ENCODE measurements at regions not wholly inside any gene's neighbourhood (a gene's known extent, or its start where the extent isn't known, plus 50 kb on each side); places are given as distances from the start of the nearest gene placed in this dataset.

DNA sequence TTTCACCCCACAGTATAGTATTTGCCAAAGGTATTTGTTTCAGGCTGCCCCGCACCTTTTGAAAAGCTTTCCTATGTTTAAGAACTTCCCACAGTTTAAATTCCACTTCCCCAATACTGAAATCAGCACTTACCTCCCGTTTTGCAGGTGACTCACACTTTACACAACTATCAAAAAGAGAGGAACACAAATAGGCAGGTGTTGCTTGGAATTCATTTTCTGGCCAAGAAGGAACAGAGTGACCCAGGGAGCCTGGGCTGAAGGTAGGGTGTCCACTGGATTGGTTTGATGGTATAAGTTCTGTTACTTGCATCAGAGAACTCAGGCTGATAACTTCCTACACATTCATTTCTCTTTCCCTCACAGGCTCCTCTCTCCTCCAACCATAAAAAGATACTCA, 60.1 kb upstream of the SLC30A5 start:
- no peak for DNase-seq
- no peaks in the 10 kb centered on the region for H3K36me3 ChIP-seq (replicated peaks)
- TF ChIP-seq, protein P1, sequence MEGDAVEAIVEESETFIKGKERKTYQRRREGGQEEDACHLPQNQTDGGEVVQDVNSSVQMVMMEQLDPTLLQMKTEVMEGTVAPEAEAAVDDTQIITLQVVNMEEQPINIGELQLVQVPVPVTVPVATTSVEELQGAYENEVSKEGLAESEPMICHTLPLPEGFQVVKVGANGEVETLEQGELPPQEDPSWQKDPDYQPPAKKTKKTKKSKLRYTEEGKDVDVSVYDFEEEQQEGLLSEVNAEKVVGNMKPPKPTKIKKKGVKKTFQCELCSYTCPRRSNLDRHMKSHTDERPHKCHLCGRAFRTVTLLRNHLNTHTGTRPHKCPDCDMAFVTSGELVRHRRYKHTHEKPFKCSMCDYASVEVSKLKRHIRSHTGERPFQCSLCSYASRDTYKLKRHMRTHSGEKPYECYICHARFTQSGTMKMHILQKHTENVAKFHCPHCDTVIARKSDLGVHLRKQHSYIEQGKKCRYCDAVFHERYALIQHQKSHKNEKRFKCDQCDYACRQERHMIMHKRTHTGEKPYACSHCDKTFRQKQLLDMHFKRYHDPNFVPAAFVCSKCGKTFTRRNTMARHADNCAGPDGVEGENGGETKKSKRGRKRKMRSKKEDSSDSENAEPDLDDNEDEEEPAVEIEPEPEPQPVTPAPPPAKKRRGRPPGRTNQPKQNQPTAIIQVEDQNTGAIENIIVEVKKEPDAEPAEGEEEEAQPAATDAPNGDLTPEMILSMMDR (IDR thresholded peaks at IDR 0.05; ENCODE audit: low read depth, low read length, missing control alignments), result no peak
- no peaks in the 10 kb centered on the region for H3K27me3 ChIP-seq (replicated peaks)
- in situ Hi-C loops (cut with HindIII; ENCODE audit: low pct_ligation_motif_present, low sequenced_read_pairs), result no loop called here
- H3K27ac ChIP-seq, result no peak overlapping the region
- no peak overlapping the region for H3K4me3 ChIP-seq (ENCODE audit: low read depth, low read length)

DNA sequence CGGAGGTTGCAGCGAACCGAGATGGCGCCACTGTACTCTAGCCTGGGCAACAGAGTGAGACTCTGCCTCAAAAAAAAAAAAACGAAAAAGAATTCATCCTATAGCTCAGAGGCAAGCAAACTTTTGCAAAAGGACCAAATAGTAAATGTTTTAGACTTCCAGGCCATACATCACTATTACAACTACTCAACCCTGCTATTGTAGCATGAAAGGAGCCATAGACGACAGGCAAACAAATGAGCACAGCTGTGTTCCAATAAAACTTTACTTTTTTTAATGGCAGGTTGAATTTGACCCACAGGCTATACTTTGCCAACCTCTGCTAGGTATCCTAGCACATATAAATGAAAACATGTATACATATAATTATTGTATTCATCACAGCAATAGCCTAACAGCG, 58.9 kb upstream of the SLC30A5 start:
- H3K4me3 ChIP-seq (ENCODE audit: low read depth, low read length), result no peak overlapping the region
- in situ Hi-C loops (cut with HindIII; ENCODE audit: low pct_ligation_motif_present, low sequenced_read_pairs), result no loop called here
- H3K27me3 ChIP-seq (replicated peaks), result no peaks in the 10 kb centered on the region
- no peaks in the 10 kb centered on the region for H3K36me3 ChIP-seq (replicated peaks)
- H3K27ac ChIP-seq, result no peak overlapping the region
- TF ChIP-seq, protein P1 (IDR thresholded peaks at IDR 0.05; ENCODE audit: low read depth, low read length, missing control alignments), result no peak
- no peak for DNase-seq

DNA sequence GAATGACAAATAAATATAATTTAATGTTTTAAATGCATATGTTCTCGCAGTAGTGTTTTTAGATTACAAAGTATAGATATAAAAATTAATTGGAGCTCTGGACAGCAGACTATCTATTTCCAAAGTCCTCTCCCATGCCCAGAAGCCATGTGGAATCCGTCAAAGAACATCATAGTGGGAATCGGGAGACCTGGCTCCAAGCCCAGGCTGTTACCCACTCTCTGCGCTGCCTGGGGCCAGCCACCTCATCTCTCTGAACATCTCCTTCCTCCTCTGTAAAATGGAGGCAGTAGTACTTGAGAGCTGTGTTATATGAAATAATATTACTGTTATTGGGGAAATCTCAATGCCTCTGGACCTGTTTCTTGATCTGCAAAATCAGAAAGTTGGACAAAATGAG, 58.1 kb upstream of the SLC30A5 start:
- Histone ChIP-seq H3K36me3 (replicated peaks) (no peaks in the 10 kb centered on the region), H3K27me3 (replicated peaks) (no peaks in the 10 kb centered on the region), H3K27ac (no peak overlapping the region), H3K4me3 (ENCODE audit: low read depth, low read length) (no peak overlapping the region)
- in situ Hi-C loops (cut with HindIII; ENCODE audit: low pct_ligation_motif_present, low sequenced_read_pairs), result no loop called here
- no peak for DNase-seq
- TF ChIP-seq, protein P1 (IDR thresholded peaks at IDR 0.05; ENCODE audit: low read depth, low read length, missing control alignments), result no peak

DNA sequence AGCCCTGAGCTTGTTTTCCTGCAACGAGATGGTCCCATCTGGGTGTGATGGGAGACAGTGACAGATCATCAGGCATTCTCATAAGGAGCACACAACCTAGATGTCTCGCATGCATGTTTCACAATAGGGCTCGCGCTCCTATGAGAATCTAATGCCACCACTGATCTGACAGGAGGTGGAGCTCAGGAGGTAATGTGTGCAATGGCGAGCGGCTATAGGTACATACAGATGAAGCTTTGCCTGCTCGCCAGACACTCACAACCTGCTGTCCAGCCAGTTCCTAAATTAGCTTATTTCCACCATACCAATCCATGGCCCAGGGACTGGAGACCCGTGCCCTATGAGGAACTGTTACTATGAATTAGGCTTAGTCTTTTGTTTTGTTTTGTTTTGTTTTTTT, 55.3 kb upstream of the SLC30A5 start:
- Histone ChIP-seq H3K27ac (no peak overlapping the region), H3K27me3 (replicated peaks) (no peaks in the 10 kb centered on the region), H3K4me3 (ENCODE audit: low read depth, low read length) (no peak overlapping the region), H3K36me3 (replicated peaks) (no peaks in the 10 kb centered on the region)
- DNase-seq, result no peak
- TF ChIP-seq, protein P1 (IDR thresholded peaks at IDR 0.05; ENCODE audit: low read depth, low read length, missing control alignments), result no peak
- in situ Hi-C loops (cut with HindIII; ENCODE audit: low pct_ligation_motif_present, low sequenced_read_pairs), result no loop called here

DNA sequence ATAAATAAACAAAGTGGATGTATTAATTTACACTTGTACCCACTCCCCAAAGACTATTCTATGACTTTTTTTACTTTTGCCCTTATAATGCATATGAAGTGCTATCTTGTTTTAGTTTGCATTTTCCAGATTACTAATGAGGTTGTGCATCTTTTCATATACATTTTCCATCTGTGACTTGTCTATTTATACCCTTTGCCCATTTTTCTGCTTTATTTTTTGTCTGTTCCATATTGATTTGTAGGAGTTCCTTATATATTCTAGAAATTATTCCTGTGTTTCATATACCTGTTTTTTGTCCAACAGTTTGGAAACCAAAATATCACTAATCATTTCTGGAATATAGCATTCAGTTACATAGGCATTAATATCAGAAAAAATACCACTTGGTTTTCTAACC, 54.0 kb upstream of the SLC30A5 start:
- TF ChIP-seq, protein P1 (IDR thresholded peaks at IDR 0.05; ENCODE audit: low read depth, low read length, missing control alignments), result no peak
- Histone ChIP-seq H3K36me3 (replicated peaks) (no peaks in the 10 kb centered on the region), H3K27ac (no peak overlapping the region), H3K4me3 (ENCODE audit: low read depth, low read length) (no peak overlapping the region), H3K27me3 (replicated peaks) (no peaks in the 10 kb centered on the region)
- in situ Hi-C loops (cut with HindIII; ENCODE audit: low pct_ligation_motif_present, low sequenced_read_pairs), result no loop called here
- no peak for DNase-seq

DNA sequence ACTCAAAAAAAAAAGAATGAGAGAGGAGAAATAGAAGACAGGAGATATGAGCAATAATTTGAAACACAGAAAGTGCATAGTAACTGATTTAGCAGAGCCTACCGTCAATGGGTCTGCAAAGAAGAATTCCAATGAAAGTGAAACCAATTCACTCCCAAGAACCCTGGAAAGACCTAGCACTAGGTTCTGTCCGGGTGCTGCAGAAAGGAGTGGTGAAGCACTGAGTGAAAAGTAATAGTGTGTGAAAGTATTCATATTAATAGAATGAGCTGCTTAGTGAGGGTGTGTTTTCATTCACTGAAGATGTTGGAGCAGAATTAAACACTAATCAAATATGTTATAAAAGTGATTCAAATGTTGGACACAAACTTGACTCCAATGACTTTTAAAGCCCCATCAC, 51.3 kb upstream of the SLC30A5 start:
- Histone ChIP-seq H3K36me3 (replicated peaks) (no peaks in the 10 kb centered on the region), H3K4me3 (ENCODE audit: low read depth, low read length) (no peak overlapping the region), H3K27me3 (replicated peaks) (no peaks in the 10 kb centered on the region), H3K27ac (no peak overlapping the region)
- in situ Hi-C loops (cut with HindIII; ENCODE audit: low pct_ligation_motif_present, low sequenced_read_pairs), result no loop called here
- TF ChIP-seq, protein P1 (IDR thresholded peaks at IDR 0.05; ENCODE audit: low read depth, low read length, missing control alignments), result no peak
- no peak for DNase-seq
